ENCODE measurements at regions not wholly inside any gene's neighbourhood (a gene's known extent, or its start where the extent isn't known, plus 50 kb on each side); places are given as distances from the start of the nearest gene placed in this dataset.

DNA sequence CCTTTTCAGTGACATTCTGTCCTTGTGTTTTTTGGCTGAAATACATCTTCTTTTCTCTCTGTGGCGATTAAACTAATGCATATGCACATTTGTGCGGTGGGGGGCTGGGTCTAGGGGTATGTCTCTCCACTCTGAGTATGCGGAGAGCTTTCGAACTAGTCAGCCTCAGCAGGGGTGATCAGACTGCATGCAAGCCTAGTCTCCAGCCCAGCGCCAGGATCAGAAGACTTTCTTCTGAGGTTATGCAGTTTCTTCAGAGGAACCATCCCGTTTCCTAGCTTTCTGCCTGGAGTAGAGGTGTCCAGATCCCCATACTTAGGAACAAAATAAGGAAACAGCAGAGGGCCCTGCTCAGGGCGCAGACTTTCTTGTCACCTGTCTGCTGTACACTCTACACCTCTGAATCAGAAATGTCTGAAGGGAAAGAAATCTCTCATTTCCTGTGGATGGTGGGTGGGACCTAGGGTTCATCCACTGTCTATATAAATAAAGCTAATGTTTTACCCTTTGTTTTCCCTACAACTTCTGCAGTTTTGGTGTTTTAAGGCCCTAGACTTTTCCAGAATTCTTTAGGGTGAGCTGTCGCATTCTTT is 230.4 kb downstream of the ABHD5 start:
- TF ChIP-seq, protein P1, sequence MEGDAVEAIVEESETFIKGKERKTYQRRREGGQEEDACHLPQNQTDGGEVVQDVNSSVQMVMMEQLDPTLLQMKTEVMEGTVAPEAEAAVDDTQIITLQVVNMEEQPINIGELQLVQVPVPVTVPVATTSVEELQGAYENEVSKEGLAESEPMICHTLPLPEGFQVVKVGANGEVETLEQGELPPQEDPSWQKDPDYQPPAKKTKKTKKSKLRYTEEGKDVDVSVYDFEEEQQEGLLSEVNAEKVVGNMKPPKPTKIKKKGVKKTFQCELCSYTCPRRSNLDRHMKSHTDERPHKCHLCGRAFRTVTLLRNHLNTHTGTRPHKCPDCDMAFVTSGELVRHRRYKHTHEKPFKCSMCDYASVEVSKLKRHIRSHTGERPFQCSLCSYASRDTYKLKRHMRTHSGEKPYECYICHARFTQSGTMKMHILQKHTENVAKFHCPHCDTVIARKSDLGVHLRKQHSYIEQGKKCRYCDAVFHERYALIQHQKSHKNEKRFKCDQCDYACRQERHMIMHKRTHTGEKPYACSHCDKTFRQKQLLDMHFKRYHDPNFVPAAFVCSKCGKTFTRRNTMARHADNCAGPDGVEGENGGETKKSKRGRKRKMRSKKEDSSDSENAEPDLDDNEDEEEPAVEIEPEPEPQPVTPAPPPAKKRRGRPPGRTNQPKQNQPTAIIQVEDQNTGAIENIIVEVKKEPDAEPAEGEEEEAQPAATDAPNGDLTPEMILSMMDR (conservative IDR thresholded peaks at IDR 0.05 in 1 of 2, IDR thresholded peaks at IDR 0.05 in 1 of 2; ENCODE audit: extremely low read depth in 1 of 2, insufficient read depth in 1 of 2, low read depth in 1 of 2, low read length in 2 of 2) = no peak
- TF ChIP-seq EZH2 (IDR thresholded peaks at IDR 0.05; ENCODE audit: borderline replicate concordance, low read length) = no peak

Data from mammary epithelial cell (primary cell).